IMR-90 (cell line): ENCODE measurements at regions not wholly inside any gene's neighbourhood (a gene's known extent, or its start where the extent isn't known, plus 50 kb on each side); places are given as distances from the start of the nearest gene placed in this dataset.

ENCODE experiments used
- ATAC-seq: fragments of 200-7000 bp; cut with Tn5 transposase; 2 replicates; pipeline ENCODE4 v1.9.1; 2020; ENCODE audit warnings: low read depth, mild to moderate bottlenecking, moderate library complexity
- BruUV-seq: library from RNA; stranded (reverse); fragments of 400-500 nt; replicated peaks from 2 replicates; lab custom pipeline; 2021; lab: Mats Ljungman, UMichigan
- CTCF ChIA-PET: fragments of 300-600 bp; formaldehyde crosslinking; extraction: SDS; loops from one replicate; lab custom pipeline; 2021; ENCODE audit warnings: antibody characterized with exemption; lab: Yijun Ruan, JAX
- POLR2A ChIA-PET: fragments of 300-600 bp; sonication (Branson Sonifier 250); formaldehyde crosslinking; loops from one replicate; lab custom pipeline; 2022; ENCODE audit warnings: antibody characterized with exemption; ENCODE audit not compliant: unreplicated experiment; lab: Charles Lee
- DNase-seq: peaks from one replicate; pipeline ENCODE4 v3.0.0; 2013
- H2AFZ ChIP-seq: replicated peaks from 2 replicates; pipeline ENCODE3; 2013; ENCODE audit warnings: low read length, mild to moderate bottlenecking; ENCODE audit not compliant: poor library complexity
- H2AK5ac ChIP-seq: 2 replicates; pipeline ENCODE4 v1.6.1; 2013; ENCODE audit warnings: low read depth, low read length, inconsistent platforms
- H2AK9ac ChIP-seq: replicated peaks from 2 replicates; pipeline ENCODE3; 2013; ENCODE audit warnings: mild to moderate bottlenecking, low read depth, low read length, moderate library complexity; ENCODE audit not compliant: poor library complexity
- H2BK120ac ChIP-seq: 2 replicates; pipeline ENCODE4 v1.6.1; 2013; ENCODE audit warnings: low read depth, low read length, inconsistent platforms
- H2BK15ac ChIP-seq: 3 replicates; pipeline ENCODE4 v1.6.1; 2013; ENCODE audit warnings: low read depth, low read length, inconsistent platforms
- H2BK20ac ChIP-seq: 2 replicates; pipeline ENCODE4 v1.6.1; 2013; ENCODE audit warnings: low read depth, mild to moderate bottlenecking, inconsistent platforms, low read length, moderate library complexity
- H2BK5ac ChIP-seq: 2 replicates; pipeline ENCODE4 v1.6.1; 2013; ENCODE audit warnings: mild to moderate bottlenecking, low read depth, low read length, inconsistent platforms; ENCODE audit not compliant: poor library complexity, severe bottlenecking
- H3K14ac ChIP-seq: replicated peaks from 2 replicates; pipeline ENCODE4 v1.6.1; 2013; ENCODE audit warnings: low read depth, low read length, inconsistent platforms
- H3K18ac ChIP-seq: 2 replicates; pipeline ENCODE4 v1.6.1; 2013; ENCODE audit warnings: low read depth, low read length, control low read depth
- H3K23ac ChIP-seq: 2 replicates; pipeline ENCODE4 v1.6.1; 2013; ENCODE audit warnings: low read depth, low read length, inconsistent platforms
- H3K27ac ChIP-seq: 2 replicates; pipeline ENCODE4 v1.5.1; 2013; ENCODE audit warnings: mild to moderate bottlenecking, control low read depth, low read length; ENCODE audit not compliant: insufficient read depth
- H3K27me3 ChIP-seq: 2 replicates; pipeline ENCODE4 v1.6.1; 2013; ENCODE audit warnings: low read length; ENCODE audit not compliant: control insufficient read depth, insufficient read depth
- H3K36me3 ChIP-seq: 2 replicates; pipeline ENCODE4 v1.6.1; 2013; ENCODE audit warnings: low read length, mixed read lengths; ENCODE audit not compliant: control insufficient read depth, insufficient read depth
- H3K4ac ChIP-seq: 2 replicates; pipeline ENCODE4 v1.6.1; 2013; ENCODE audit warnings: low read depth, low read length, inconsistent platforms
- H3K4me1 ChIP-seq: 2 replicates; pipeline ENCODE4 v1.6.1; 2013; ENCODE audit warnings: low read length, mixed read lengths; ENCODE audit not compliant: control insufficient read depth, insufficient read depth
- H3K4me2 ChIP-seq: 2 replicates; pipeline ENCODE4 v1.6.1; 2013; ENCODE audit warnings: low read depth, mild to moderate bottlenecking, control low read depth, low read length, moderate library complexity
- H3K4me3 ChIP-seq: 2 replicates; pipeline ENCODE4 v1.5.1; 2013; ENCODE audit warnings: low read depth, mild to moderate bottlenecking, control low read depth, low read length, moderate library complexity; ENCODE audit not compliant: insufficient read depth
- H3K56ac ChIP-seq: 2 replicates; pipeline ENCODE4 v1.6.1; 2013; ENCODE audit warnings: low read length, inconsistent platforms; ENCODE audit not compliant: insufficient read depth; ENCODE audit errors: extremely low read depth
- H3K79me1 ChIP-seq, 2 experiments: 2 replicates each; pipeline ENCODE4 v1.6.1; 2013; ENCODE audit warnings: low read length in 2 of 2, inconsistent platforms in 1 of 2, low read depth in 1 of 2
- H3K9ac ChIP-seq: 2 replicates; pipeline ENCODE4 v1.6.1; 2013; ENCODE audit warnings: low read depth, low read length, control low read depth
- H3K9me1 ChIP-seq: 2 replicates; pipeline ENCODE4 v1.6.1; 2013; ENCODE audit warnings: low read length, inconsistent platforms; ENCODE audit not compliant: insufficient read depth
- H3K9me3 ChIP-seq: 2 replicates; pipeline ENCODE4 v1.6.1; 2013; ENCODE audit warnings: low read length; ENCODE audit not compliant: control insufficient read depth, insufficient read depth
- H4K20me1 ChIP-seq: 2 replicates; pipeline ENCODE4 v1.6.1; 2013; ENCODE audit warnings: low read length, inconsistent platforms; ENCODE audit not compliant: insufficient read depth
- H4K5ac ChIP-seq: 2 replicates; pipeline ENCODE4 v1.6.1; 2013; ENCODE audit warnings: mild to moderate bottlenecking, low read depth, low read length, control low read depth
- H4K8ac ChIP-seq, 2 experiments: 2 replicates each; pipeline ENCODE4 v1.6.1; 2013; ENCODE audit warnings: low read depth in 2 of 2, low read length in 2 of 2, control low read depth in 1 of 2, inconsistent platforms in 1 of 2
- H4K91ac ChIP-seq: 2 replicates; pipeline ENCODE4 v1.6.1; 2013; ENCODE audit warnings: low read depth, low read length, inconsistent platforms; ENCODE audit not compliant: insufficient read depth
- BHLHE40 ChIP-seq: fragments of 150-350 bp; IDR thresholded peaks from 2 replicates; pipeline ENCODE4 v1.6.1; 2016; ENCODE audit warnings: mild to moderate bottlenecking, low read depth, low read length
- CEBPB ChIP-seq: IDR thresholded peaks from 2 replicates; pipeline ENCODE4 v1.6.1; 2012; ENCODE audit warnings: low read depth, low read length, improper control_type of control experiment
- CHD1 ChIP-seq: IDR thresholded peaks from 2 replicates; pipeline ENCODE4 v1.6.1; 2012; ENCODE audit warnings: low read depth, low read length, improper control_type of control experiment
- ELK1 ChIP-seq: fragments of 150-350 bp; IDR thresholded peaks from 2 replicates; pipeline ENCODE4 v1.6.1; 2016; ENCODE audit warnings: low read depth, mild to moderate bottlenecking, low read length, moderate library complexity, borderline replicate concordance
- FOS ChIP-seq: fragments of 150-350 bp; IDR thresholded peaks from 2 replicates; pipeline ENCODE4 v1.6.1; 2016; ENCODE audit warnings: low read depth, low read length
- MAZ ChIP-seq: IDR thresholded peaks from 2 replicates; pipeline ENCODE4 v1.6.1; 2012; ENCODE audit warnings: low read depth, mild to moderate bottlenecking, low read length, improper control_type of control experiment, moderate library complexity, borderline replicate concordance
- MXI1 ChIP-seq: IDR thresholded peaks from 2 replicates; pipeline ENCODE4 v1.6.1; 2012; ENCODE audit warnings: low read depth, mild to moderate bottlenecking, low read length, moderate library complexity, borderline replicate concordance
- NFE2L2 ChIP-seq: fragments of 150-350 bp; IDR thresholded peaks from 2 replicates; pipeline ENCODE4 v1.6.1; 2016; ENCODE audit warnings: low read depth, mild to moderate bottlenecking, low read length
- RAD21 ChIP-seq: IDR thresholded peaks from 2 replicates; pipeline ENCODE4 v1.6.1; 2012; ENCODE audit warnings: low read length, improper control_type of control experiment
- RCOR1 ChIP-seq: IDR thresholded peaks from 2 replicates; pipeline ENCODE4 v1.6.1; 2012; ENCODE audit warnings: mild to moderate bottlenecking, low read length, improper control_type of control experiment; ENCODE audit not compliant: insufficient replicate concordance
- RFX5 ChIP-seq: IDR thresholded peaks from 2 replicates; pipeline ENCODE4 v1.8.0; 2012; ENCODE audit warnings: low read depth, mild to moderate bottlenecking, low read length, moderate library complexity
- SMC3 ChIP-seq: fragments of 150-350 bp; IDR thresholded peaks from 2 replicates; pipeline ENCODE4 v1.6.1; 2016; ENCODE audit warnings: low read depth, mild to moderate bottlenecking, antibody characterized with exemption, low read length, moderate library complexity
- WGBS, 2 experiments: methylation state at CpG; one replicate each; pipeline versions ENCODE4 v1.1.5 to v1.1.7; 2013; ENCODE audit warnings: missing lambda C conversion rate in 2 of 2; ENCODE audit not compliant: insufficient read length in 1 of 2; ENCODE audit errors: extremely low coverage in 2 of 2; 5-methylcytosine and 5-hydroxymethylcytosine counted together
- dilution Hi-C: fragments of 300-500 bp; cut with HindIII; formaldehyde crosslinking; loops from one replicate; pipeline ENCODE4 v1.14.3; 2018; ENCODE audit warnings: low sequenced_read_pairs; ENCODE audit not compliant: unreplicated experiment
- in situ Hi-C: fragments of 300-500 bp; cut with MboI; formaldehyde crosslinking; loops from 3 replicates; pipeline ENCODE4 v1.14.3; 2019; ENCODE audit warnings: low sequenced_read_pairs, inconsistent platforms, mixed read lengths
- intact Hi-C: fragments of 100-400 bp; cut with micrococcal nuclease; formaldehyde crosslinking; loops from 2 replicates; pipeline ENCODE4 v1.10.0; 2022
- TF ChIP-seq, protein P1 (sequence below): fragments of 150-350 bp; IDR thresholded peaks from 2 replicates; pipeline ENCODE4 v1.6.1; 2017; ENCODE audit warnings: mild to moderate bottlenecking, antibody characterized with exemption, low read length, low read depth
- TF ChIP-seq, protein P2 (sequence below): conservative IDR thresholded peaks from 2 replicates; pipeline ENCODE4 v1.5.1; 2012; ENCODE audit warnings: mild to moderate bottlenecking, low read depth, low read length, improper control_type of control experiment

GRCh38 chr15:67917037-67917436 is 77.2 kb upstream of the RNU6-1 start:
- H3K56ac ChIP-seq, result no peak overlapping the region
- no peaks in the 10 kb centered on the region for H3K79me1 ChIP-seq
- H3K36me3 ChIP-seq, result no peaks in the 10 kb centered on the region
- peaks cover 19% of the 10 kb centered on the region for H3K4me1 ChIP-seq
- BruUV-seq, result no TSS peak
- no peak for ATAC-seq
- H2AK9ac ChIP-seq, result no peak overlapping the region
- H3K27me3 ChIP-seq, result no peaks in the 10 kb centered on the region
- DNase-seq, result no peak
- no peak overlapping the region for H4K8ac ChIP-seq
- intact Hi-C loops (no loop called here), in situ Hi-C loops (no loop called here), dilution Hi-C loops (no loop called here)
- H4K91ac ChIP-seq, result no peak overlapping the region
- H3K9ac ChIP-seq, result no peak overlapping the region
- H4K20me1 ChIP-seq, result no peaks in the 10 kb centered on the region
- no CpG with 5 or more reads among the region's 4 CpGs for WGBS, 2 experiments
- ChIA-PET CTCF (no interaction called here), POLR2A (no interaction called here)
- no peak overlapping the region for H3K14ac ChIP-seq
- H2BK15ac ChIP-seq, result no peak overlapping the region
- no peak overlapping the region for H2BK120ac ChIP-seq
- no peak overlapping the region for H2BK5ac ChIP-seq
- H2AK5ac ChIP-seq, result no peak overlapping the region
- no peak overlapping the region for H4K5ac ChIP-seq
- no peak overlapping the region for H3K4ac ChIP-seq
- H2AFZ ChIP-seq, result no peak overlapping the region
- no peak overlapping the region for H3K4me3 ChIP-seq
- H2BK20ac ChIP-seq, result no peak overlapping the region
- no peak overlapping the region for H3K23ac ChIP-seq
- H3K9me1 ChIP-seq, result no peaks in the 10 kb centered on the region; the same call in 1 of the 2 replicates
- H3K4me2 ChIP-seq, result no peak overlapping the region
- peaks cover 3% of the 10 kb centered on the region for H3K9me3 ChIP-seq
- no peak overlapping the region; the same call in 1 of the 2 replicates for H3K18ac ChIP-seq
- TF ChIP-seq RCOR1 (no peak), RFX5 (no peak), MXI1 (no peak), NFE2L2 (no peak), CHD1 (no peak), RAD21 (no peak), BHLHE40 (no peak), MAZ (no peak), CEBPB (no peak), FOS (no peak), ELK1 (no peak), SMC3 (no peak)
- TF ChIP-seq, protein P1, sequence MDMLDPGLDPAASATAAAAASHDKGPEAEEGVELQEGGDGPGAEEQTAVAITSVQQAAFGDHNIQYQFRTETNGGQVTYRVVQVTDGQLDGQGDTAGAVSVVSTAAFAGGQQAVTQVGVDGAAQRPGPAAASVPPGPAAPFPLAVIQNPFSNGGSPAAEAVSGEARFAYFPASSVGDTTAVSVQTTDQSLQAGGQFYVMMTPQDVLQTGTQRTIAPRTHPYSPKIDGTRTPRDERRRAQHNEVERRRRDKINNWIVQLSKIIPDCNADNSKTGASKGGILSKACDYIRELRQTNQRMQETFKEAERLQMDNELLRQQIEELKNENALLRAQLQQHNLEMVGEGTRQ, result no peak
- TF ChIP-seq, protein P2, sequence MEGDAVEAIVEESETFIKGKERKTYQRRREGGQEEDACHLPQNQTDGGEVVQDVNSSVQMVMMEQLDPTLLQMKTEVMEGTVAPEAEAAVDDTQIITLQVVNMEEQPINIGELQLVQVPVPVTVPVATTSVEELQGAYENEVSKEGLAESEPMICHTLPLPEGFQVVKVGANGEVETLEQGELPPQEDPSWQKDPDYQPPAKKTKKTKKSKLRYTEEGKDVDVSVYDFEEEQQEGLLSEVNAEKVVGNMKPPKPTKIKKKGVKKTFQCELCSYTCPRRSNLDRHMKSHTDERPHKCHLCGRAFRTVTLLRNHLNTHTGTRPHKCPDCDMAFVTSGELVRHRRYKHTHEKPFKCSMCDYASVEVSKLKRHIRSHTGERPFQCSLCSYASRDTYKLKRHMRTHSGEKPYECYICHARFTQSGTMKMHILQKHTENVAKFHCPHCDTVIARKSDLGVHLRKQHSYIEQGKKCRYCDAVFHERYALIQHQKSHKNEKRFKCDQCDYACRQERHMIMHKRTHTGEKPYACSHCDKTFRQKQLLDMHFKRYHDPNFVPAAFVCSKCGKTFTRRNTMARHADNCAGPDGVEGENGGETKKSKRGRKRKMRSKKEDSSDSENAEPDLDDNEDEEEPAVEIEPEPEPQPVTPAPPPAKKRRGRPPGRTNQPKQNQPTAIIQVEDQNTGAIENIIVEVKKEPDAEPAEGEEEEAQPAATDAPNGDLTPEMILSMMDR, result no peak
- no peak overlapping the region for H3K27ac ChIP-seq
